GM23338 (cell line): ENCODE measurements at regions not wholly inside any gene's neighbourhood (a gene's known extent, or its start where the extent isn't known, plus 50 kb on each side); places are given as distances from the start of the nearest gene placed in this dataset.

Experiments
- CREB1 ChIP-seq: fragments of 250-450 bp; sonication (Bioruptor Pico); IDR thresholded peaks from 2 replicates; pipeline ENCODE4 v1.5.0; 2020; ENCODE audit warnings: low read depth, mild to moderate bottlenecking, moderate library complexity
- CTCF ChIP-seq, 2 experiments: fragments of 200-600 bp in 1 of 2; sonication (generic) in 1 of 2; conservative IDR thresholded peaks; 2 replicates each; pipeline versions ENCODE4 v1.5.1 to v1.6.1; 2016 to 2017; ENCODE audit warnings: antibody characterized with exemption in 2 of 2, low read depth in 2 of 2, mild to moderate bottlenecking in 2 of 2, moderate library complexity in 1 of 2
- ETS1 ChIP-seq: IDR thresholded peaks from 2 replicates; pipeline ENCODE4 v1.6.1; 2016; ENCODE audit warnings: antibody characterized with exemption
- EZH2 ChIP-seq: fragments of 200-600 bp; sonication (generic); IDR thresholded peaks from one replicate; pipeline ENCODE4 v1.8.0; 2017; ENCODE audit warnings: antibody characterized with exemption, mild to moderate bottlenecking, low read depth; ENCODE audit not compliant: unreplicated experiment
- EZH2phosphoT487 ChIP-seq: fragments of 200-600 bp; sonication (generic); IDR thresholded peaks from one replicate; pipeline ENCODE4 v1.8.1; 2018; ENCODE audit warnings: antibody characterized with exemption; ENCODE audit not compliant: unreplicated experiment
- JUNB ChIP-seq: IDR thresholded peaks from one replicate; pipeline ENCODE4 v1.6.1; 2016; ENCODE audit warnings: antibody characterized with exemption; ENCODE audit not compliant: unreplicated experiment
- NANOG ChIP-seq: IDR thresholded peaks from 2 replicates; pipeline ENCODE4 v1.6.1; 2016; ENCODE audit warnings: antibody characterized with exemption, borderline replicate concordance
- POLR2AphosphoS5 ChIP-seq: IDR thresholded peaks from 2 replicates; pipeline ENCODE4 v1.6.1; 2016; ENCODE audit warnings: antibody characterized with exemption, low read depth
- REST ChIP-seq: IDR thresholded peaks from one replicate; pipeline ENCODE4 v1.6.1; 2018; ENCODE audit warnings: antibody characterized with exemption; ENCODE audit not compliant: unreplicated experiment
- STAT1 ChIP-seq: IDR thresholded peaks from one replicate; pipeline ENCODE4 v1.6.1; 2016; ENCODE audit warnings: antibody characterized with exemption; ENCODE audit not compliant: unreplicated experiment
- ZNF114 ChIP-seq: fragments of 250-450 bp; sonication (Bioruptor Pico); IDR thresholded peaks from 2 replicates; pipeline ENCODE4 v1.5.0; 2020; ENCODE audit warnings: mild to moderate bottlenecking, moderate library complexity
- ZNF331 ChIP-seq: fragments of 250-450 bp; sonication (Bioruptor Pico); IDR thresholded peaks from 2 replicates; pipeline ENCODE4 v1.5.0; 2020; ENCODE audit warnings: low read depth, mild to moderate bottlenecking, moderate library complexity
- ZNF462 ChIP-seq: fragments of 250-450 bp; sonication (Bioruptor Pico); IDR thresholded peaks from 2 replicates; pipeline ENCODE4 v1.5.0; 2020; ENCODE audit warnings: mild to moderate bottlenecking, moderate library complexity

- TF ChIP-seq CREB1 (no peak), CTCF (conservative IDR thresholded peaks at IDR 0.05; ENCODE audit: low read depth in 2 of 2) (no peak), EZH2phosphoT487 (no peak), EZH2 (no peak), JUNB (no peak), POLR2AphosphoS5 (no peak), REST (no peak), ZNF331 (no peak), ZNF114 (CRISPR knock-in tag) (no peak), ETS1 (no peak), STAT1 (no peak), NANOG (no peak), ZNF462 (no peak)
These were observed 388.6 kb downstream of the PCDH7 start for GRCh38 chr4:31108762-31109161.
